ENCODE measurements at regions not wholly inside any gene's neighbourhood (a gene's known extent, or its start where the extent isn't known, plus 50 kb on each side); places are given as distances from the start of the nearest gene placed in this dataset.

- TF ChIP-seq TAF7 (optimal IDR thresholded peaks at IDR 0.05; ENCODE audit: borderline replicate concordance, low read depth, low read length) = no peak
- peak in 1 of 3 experiments; percentile 42; a peak in 1 of 4 replicates for TF ChIP-seq CTCF (IDR thresholded peaks at IDR 0.05; ENCODE audit: control extremely low read depth in 1 of 3, insufficient read depth in 1 of 3, low read depth in 1 of 3, low read length in 3 of 3)
These were observed 171.2 kb upstream of the ZFHX3 start for GRCh38 chr16:73219176-73219575.

All from H1 (cell line).